ENCODE measurements at regions not wholly inside any gene's neighbourhood (a gene's known extent, or its start where the extent isn't known, plus 50 kb on each side); places are given as distances from the start of the nearest gene placed in this dataset.

DNA sequence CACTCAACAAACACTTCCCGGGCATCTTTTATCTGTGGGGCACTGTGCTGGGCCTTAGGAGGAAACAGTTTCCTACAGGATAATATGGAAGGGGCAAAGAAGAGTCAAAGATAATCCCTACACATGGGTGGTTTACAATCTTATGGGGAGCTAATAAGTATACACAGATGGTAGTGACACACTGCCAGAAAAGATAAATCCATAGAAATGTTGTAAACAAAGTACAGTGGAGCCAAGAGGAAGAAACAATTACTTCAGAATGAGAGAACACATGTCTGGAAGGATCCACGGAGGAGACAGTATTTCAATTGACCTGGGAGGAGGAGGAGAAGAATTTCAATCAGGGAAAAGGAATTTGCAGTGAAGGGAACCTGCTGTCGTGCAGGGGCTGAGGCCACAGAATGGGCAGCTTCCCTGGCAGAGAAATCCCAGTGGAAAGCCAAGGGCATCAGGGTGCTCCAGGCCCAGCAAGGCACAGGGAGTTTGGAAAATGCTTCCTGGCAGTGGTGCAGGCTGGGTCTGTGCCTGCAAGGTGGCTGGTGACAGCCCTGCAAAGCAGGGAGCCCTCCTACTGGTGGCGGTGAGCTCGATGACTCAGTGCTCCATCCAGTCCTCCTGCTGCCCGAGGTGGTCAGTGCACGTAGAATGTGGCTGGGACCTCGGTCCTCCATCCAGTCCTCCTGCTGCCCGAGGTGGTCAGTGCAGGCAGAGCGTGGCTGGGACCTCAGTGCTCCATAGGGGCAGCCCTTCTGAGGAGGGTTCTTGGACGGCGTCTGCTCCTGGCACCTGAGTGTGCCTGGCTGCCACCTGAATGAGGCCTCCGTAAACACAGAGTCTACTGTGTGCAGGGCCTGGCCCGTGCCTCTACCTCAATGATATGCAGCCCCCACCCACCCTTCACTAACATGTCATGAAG lies 444.3 kb upstream of the B3GAT1 start (continued):
- TF ChIP-seq ZNF449 (CRISPR knock-in tag; IDR thresholded peaks at IDR 0.05) (no peak), TRIM28 (IDR thresholded peaks at IDR 0.05) (no peak), ZNF644 (tag; IDR thresholded peaks at IDR 0.05; ENCODE audit: low read depth) (no peak), ZNF318 (IDR thresholded peaks at IDR 0.05; ENCODE audit: borderline replicate concordance in 1 of 2, low read depth in 1 of 2) (no peak), NR3C1 (CRISPR knock-in tag; IDR thresholded peaks at IDR 0.05) (no peak), ZNF668 (CRISPR knock-in tag; IDR thresholded peaks at IDR 0.05) (no peak), XRCC4 (IDR thresholded peaks at IDR 0.05; ENCODE audit: extremely low read depth, insufficient read depth, insufficient read length) (no peak), SUPT5H (IDR thresholded peaks at IDR 0.05) (no peak), CREM (IDR thresholded peaks at IDR 0.05; ENCODE audit: low read depth) (no peak), RUNX1 (IDR thresholded peaks at IDR 0.05; ENCODE audit: low read depth) (no peak)
